CD8-positive, alpha-beta memory T cell (primary cell): ENCODE measurements at regions not wholly inside any gene's neighbourhood (a gene's known extent, or its start where the extent isn't known, plus 50 kb on each side); places are given as distances from the start of the nearest gene placed in this dataset.

Source experiments
- CTCF ChIA-PET: fragments of 350-600 bp; sonication (Branson Sonifier 250); formaldehyde crosslinking; loops from one replicate; lab custom pipeline; 2021; ENCODE audit warnings: antibody characterized with exemption; lab: Charles Lee
- POLR2A ChIA-PET: fragments of 350-600 bp; sonication (Branson Sonifier 250); formaldehyde crosslinking; loops from one replicate; lab custom pipeline; 2021; ENCODE audit warnings: antibody characterized with exemption; lab: Charles Lee
- DNase-seq, 5 donors: peaks; one replicate each; pipeline versions ENCODE4 v3.0.0 to v3.0.0-alpha.2; 2020 to 2022; ENCODE audit warnings: mixed read lengths in 1 of 5
- H3K27ac ChIP-seq: one replicate; pipeline ENCODE4 v1.7.0; 2013; ENCODE audit warnings: low read depth, mild to moderate bottlenecking, low read length, moderate library complexity
- H3K27me3 ChIP-seq: 2 replicates; pipeline ENCODE4 v1.7.0; 2013; ENCODE audit warnings: low read length, mild to moderate bottlenecking; ENCODE audit not compliant: insufficient read depth, poor library complexity, severe bottlenecking
- H3K36me3 ChIP-seq: 2 replicates; pipeline ENCODE4 v1.7.0; 2013; ENCODE audit warnings: mild to moderate bottlenecking, low read length, moderate library complexity; ENCODE audit not compliant: insufficient read depth
- H3K4me1 ChIP-seq: 2 replicates; pipeline ENCODE4 v1.7.0; 2013; ENCODE audit warnings: mild to moderate bottlenecking, low read length, moderate library complexity; ENCODE audit not compliant: insufficient read depth
- H3K4me3 ChIP-seq: 2 replicates; pipeline ENCODE4 v1.7.0; 2013; ENCODE audit warnings: mild to moderate bottlenecking, low read length
- H3K9me3 ChIP-seq: 2 replicates; pipeline ENCODE4 v1.7.0; 2013; ENCODE audit warnings: mild to moderate bottlenecking, low read length
- H3K27ac Mint-ChIP-seq, 8 donors: one replicate each; pipeline ENCODE4 v1.8.0; 2020 to 2021; ENCODE audit warnings: mixed read lengths in 8 of 8, mild to moderate bottlenecking in 6 of 8, inconsistent platforms in 3 of 8, moderate library complexity in 3 of 8
- H3K27me3 Mint-ChIP-seq, 2 donors: one replicate each; pipeline ENCODE4 v1.8.0; 2020 to 2021; ENCODE audit warnings: mixed read lengths in 2 of 2, mild to moderate bottlenecking in 1 of 2, moderate library complexity in 1 of 2
- H3K36me3 Mint-ChIP-seq, 3 donors: one replicate each; pipeline ENCODE4 v1.8.0; 2020 to 2021; ENCODE audit warnings: mixed read lengths in 3 of 3, inconsistent platforms in 1 of 3, mild to moderate bottlenecking in 1 of 3
- H3K4me1 Mint-ChIP-seq, 3 donors: one replicate each; pipeline ENCODE4 v1.8.0; 2020 to 2021; ENCODE audit warnings: mixed read lengths in 3 of 3, inconsistent platforms in 1 of 3, mild to moderate bottlenecking in 1 of 3
- H3K4me3 Mint-ChIP-seq, 7 donors: one replicate each; pipeline ENCODE4 v1.8.0; 2020 to 2021; ENCODE audit warnings: mixed read lengths in 7 of 7, mild to moderate bottlenecking in 6 of 7, moderate library complexity in 4 of 7, inconsistent platforms in 2 of 7
- H3K9me3 Mint-ChIP-seq, 5 donors: one replicate each; pipeline ENCODE4 v1.8.0; 2020 to 2022; ENCODE audit warnings: mixed read lengths in 5 of 5, mild to moderate bottlenecking in 3 of 5, moderate library complexity in 2 of 5, inconsistent platforms in 1 of 5

DNA sequence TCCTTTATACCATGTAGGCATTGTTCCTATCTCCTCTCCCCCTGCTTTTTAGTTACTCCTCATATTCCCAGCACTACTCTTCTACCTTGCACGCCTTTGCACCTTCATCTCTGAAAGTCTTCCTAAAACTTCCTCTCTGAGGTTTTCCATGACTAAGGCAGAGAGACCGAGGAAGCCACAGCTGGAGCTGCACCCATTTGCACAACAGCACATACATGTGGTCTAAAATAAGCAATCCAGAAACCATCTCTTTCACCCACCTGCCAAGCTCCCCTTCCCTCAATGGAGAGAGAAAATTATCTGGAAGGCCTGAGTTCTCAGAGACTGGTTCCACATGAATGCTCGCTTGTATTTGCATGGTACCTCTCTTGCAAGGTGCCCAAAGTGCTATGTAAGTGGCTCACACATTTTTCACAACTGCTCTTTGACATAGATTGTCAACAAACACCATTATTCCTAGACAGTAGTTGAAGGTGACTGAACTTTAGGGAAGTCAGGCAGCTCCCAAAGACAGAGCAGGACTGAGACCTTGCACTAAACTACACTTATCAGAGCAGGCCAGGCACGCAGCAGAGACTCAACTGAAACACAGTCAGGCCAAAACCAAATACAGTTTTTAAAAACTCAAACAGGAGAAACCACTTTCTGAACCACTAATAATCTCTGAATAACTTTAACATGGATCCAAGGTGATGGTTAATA, 313.2 kb downstream of the TFAP2A start:
- Histone ChIP-seq H3K27me3 (no peaks in the 10 kb centered on the region), H3K4me3 (no peak overlapping the region), H3K9me3 (no peaks in the 10 kb centered on the region), H3K4me1 (no peaks in the 10 kb centered on the region), H3K36me3 (no peaks in the 10 kb centered on the region), H3K27ac (no peak overlapping the region)
- ChIA-PET POLR2A (no interaction called here), CTCF (no interaction called here)
- Mint-ChIP-seq H3K4me1 (no peaks in the 10 kb centered on the region), H3K9me3 (peaks cover 0 to 3% (median 0%) of the 10 kb centered on the region in 5 donors), H3K27me3 (peaks cover 0 to 3% of the 10 kb centered on the region in 2 donors), H3K27ac (no peak overlapping the region), H3K36me3 (no peaks in the 10 kb centered on the region), H3K4me3 (no peak overlapping the region)
- DNase-seq, result no peak

DNA sequence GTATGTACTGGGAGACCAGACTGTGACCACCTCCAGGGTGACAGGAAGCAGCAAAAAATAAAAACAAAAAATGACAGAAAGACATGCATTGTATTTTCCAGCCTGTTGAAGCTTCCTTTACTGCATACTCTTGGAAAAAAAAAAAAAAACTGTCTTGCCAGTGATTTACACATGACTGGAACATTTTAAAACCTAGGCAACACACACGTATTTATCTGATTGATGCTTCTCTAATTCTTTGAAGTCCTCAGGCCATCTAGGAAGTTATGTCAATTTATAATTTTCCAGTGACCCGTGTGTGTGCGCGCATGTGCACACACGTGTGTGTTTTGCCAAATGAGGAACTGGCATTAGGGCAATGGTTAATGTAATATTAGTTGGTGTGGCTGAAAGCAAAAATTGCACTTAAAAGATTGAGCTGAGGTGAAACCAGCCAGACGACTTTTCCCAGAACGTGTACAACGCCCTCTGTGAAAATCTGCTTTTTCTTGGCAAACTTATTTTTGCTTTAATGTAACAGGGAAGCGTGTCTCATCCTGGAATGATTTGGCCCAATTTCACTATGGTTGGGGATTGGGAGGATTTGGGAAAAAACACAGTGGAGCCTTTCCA, 315.2 kb downstream of the TFAP2A start:
- no peak for DNase-seq
- Histone ChIP-seq H3K4me1 (no peaks in the 10 kb centered on the region), H3K9me3 (no peaks in the 10 kb centered on the region), H3K4me3 (no peak overlapping the region), H3K27ac (no peak overlapping the region), H3K27me3 (no peaks in the 10 kb centered on the region), H3K36me3 (no peaks in the 10 kb centered on the region)
- CTCF ChIA-PET, result no interaction called here
- Mint-ChIP-seq H3K4me1 (no peaks in the 10 kb centered on the region), H3K27me3 (peaks cover 0 to 5% of the 10 kb centered on the region in 2 donors), H3K36me3 (no peaks in the 10 kb centered on the region), H3K9me3 (peaks cover 0 to 8% (median 2%) of the 10 kb centered on the region in 5 donors), H3K27ac (no peak overlapping the region), H3K4me3 (no peak overlapping the region)
- POLR2A ChIA-PET, result no interaction called here

DNA sequence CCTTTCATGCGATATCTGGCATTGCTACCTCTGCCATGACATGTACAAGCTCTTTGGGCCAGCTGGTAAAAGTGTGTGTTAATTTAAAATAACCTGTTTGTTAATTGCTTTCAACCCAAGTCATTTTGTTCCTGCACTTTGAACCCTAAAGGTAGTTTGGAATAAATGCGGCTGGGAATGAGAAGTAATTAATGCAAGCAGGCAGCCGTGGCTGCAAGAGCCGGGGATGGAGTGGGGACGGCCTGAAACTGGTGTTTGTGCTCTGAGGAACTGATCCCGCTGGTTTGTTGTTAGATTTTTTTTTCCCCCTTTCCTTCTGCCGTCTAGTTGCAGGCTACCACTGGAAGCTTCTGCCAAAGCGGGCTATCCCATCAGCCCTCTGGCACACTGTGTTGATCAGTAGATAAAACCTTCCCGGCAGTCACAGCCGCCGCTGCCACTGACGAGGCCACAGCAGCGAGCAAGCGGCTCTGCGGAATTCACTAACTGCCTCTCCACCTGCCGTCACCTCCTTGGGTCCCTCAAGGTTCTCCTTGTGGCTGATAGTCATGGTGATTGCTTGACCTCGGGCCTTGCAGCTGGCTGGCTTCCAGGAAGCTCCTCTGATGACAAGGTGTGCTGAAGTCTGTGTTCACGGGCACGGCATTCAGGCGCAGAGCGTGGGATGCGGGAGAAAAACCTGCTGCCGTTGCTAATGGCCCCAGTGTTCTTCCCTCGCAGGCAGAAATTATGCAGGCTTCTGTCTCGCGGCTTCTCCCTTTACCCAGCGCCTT, 315.9 kb downstream of the TFAP2A start:
- no peaks in the 10 kb centered on the region for H3K4me1 Mint-ChIP-seq
- peaks cover 0 to 5% of the 10 kb centered on the region in 2 donors for H3K27me3 Mint-ChIP-seq
- no peak overlapping the region for H3K27ac Mint-ChIP-seq
- no peaks in the 10 kb centered on the region for H3K9me3 ChIP-seq
- peaks cover 4 to 14% (median 5%) of the 10 kb centered on the region in 5 donors for H3K9me3 Mint-ChIP-seq
- DNase-seq, result no peak
- no peak overlapping the region for H3K4me3 ChIP-seq
- H3K4me3 Mint-ChIP-seq, result no peak overlapping the region
- no peak overlapping the region for H3K27ac ChIP-seq
- CTCF ChIA-PET, result no interaction called here
- no peaks in the 10 kb centered on the region for H3K4me1 ChIP-seq
- no peaks in the 10 kb centered on the region for H3K27me3 ChIP-seq
- POLR2A ChIA-PET, result no interaction called here
- H3K36me3 Mint-ChIP-seq, result no peaks in the 10 kb centered on the region
- H3K36me3 ChIP-seq, result no peaks in the 10 kb centered on the region

DNA sequence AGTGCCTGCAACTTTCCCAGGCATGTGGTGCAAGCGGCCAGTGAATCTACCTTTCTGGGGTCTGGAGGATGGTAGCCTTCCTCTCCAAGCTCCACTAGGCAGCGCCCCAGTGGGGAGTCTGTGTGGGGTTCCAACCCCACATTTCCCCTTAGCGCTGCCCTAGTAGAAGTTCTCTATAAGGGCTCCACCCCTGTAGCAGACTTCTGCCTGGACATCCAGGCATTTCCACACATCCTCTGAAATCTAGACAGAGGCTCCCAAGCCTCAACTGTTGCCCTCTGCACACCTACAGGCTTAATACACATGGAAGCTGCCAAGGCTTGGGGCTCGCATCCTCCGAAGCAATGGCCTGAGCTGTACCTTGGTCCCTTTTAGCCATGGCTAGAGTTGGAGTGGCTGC, 321.6 kb downstream of the TFAP2A start:
- DNase-seq, result no peak
- Histone ChIP-seq H3K9me3 (no peaks in the 10 kb centered on the region), H3K4me1 (no peaks in the 10 kb centered on the region), H3K27me3 (no peaks in the 10 kb centered on the region), H3K4me3 (no peak overlapping the region), H3K36me3 (no peaks in the 10 kb centered on the region), H3K27ac (no peak overlapping the region)
- no peak overlapping the region for H3K4me3 Mint-ChIP-seq
- ChIA-PET POLR2A (no interaction called here), CTCF (no interaction called here)
- peaks cover 6 to 18% (median 16%) of the 10 kb centered on the region in 5 donors for H3K9me3 Mint-ChIP-seq
- peaks cover 0 to 2% of the 10 kb centered on the region in 2 donors for H3K27me3 Mint-ChIP-seq
- H3K36me3 Mint-ChIP-seq, result no peaks in the 10 kb centered on the region
- H3K4me1 Mint-ChIP-seq, result no peaks in the 10 kb centered on the region
- H3K27ac Mint-ChIP-seq, result no peak overlapping the region

DNA sequence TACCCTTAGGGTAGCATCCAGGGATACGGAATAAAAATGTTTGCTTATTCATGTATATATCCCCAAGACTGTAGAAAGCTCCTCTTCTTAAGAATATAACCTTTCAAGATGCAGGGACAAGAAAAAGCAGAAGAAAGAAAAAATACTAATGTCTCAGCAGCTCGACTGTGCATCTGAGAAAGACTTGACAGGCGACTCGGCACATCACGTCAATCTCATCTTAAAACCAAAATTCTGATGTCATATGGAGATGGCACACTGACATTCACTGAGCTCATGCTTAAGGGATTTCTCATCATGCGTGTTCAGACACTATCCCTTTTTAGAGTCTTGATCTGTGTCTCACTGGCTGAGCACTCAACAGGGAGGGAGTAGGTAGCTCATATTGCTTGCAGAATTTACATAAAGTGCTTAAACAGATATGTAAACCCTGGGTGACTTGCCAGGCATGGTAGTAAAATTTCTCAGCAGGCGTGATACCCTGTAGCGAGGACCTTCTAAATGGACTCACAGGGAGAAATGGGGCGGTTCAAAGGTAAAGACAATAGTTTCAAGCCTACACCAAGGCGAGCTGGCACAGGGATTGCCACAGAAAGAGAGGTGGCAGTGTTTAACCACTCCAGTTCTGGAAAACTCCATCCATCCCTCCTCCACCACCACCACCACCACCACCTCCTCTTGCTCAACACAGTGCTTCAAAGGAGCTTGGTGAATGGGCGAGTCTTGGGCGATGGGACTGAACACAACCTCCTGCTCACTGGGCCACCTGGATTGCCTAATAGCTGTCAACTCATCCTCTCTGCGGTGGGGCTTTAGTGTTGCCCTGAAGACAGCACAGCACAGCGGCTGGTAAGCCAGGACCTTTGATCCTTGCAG, 330.5 kb downstream of the TFAP2A start:
- POLR2A ChIA-PET, result no interaction called here
- no peaks in the 10 kb centered on the region for H3K36me3 Mint-ChIP-seq
- CTCF ChIA-PET, result no interaction called here
- no peaks in the 10 kb centered on the region for H3K4me1 Mint-ChIP-seq
- Histone ChIP-seq H3K9me3 (no peaks in the 10 kb centered on the region), H3K4me3 (no peak overlapping the region), H3K4me1 (no peaks in the 10 kb centered on the region), H3K27ac (no peak overlapping the region), H3K36me3 (no peaks in the 10 kb centered on the region), H3K27me3 (no peaks in the 10 kb centered on the region)
- no peak overlapping the region for H3K4me3 Mint-ChIP-seq
- H3K9me3 Mint-ChIP-seq, result no peaks in the 10 kb centered on the region
- no peaks in the 10 kb centered on the region for H3K27me3 Mint-ChIP-seq
- no peak overlapping the region for H3K27ac Mint-ChIP-seq
- no peak for DNase-seq

DNA sequence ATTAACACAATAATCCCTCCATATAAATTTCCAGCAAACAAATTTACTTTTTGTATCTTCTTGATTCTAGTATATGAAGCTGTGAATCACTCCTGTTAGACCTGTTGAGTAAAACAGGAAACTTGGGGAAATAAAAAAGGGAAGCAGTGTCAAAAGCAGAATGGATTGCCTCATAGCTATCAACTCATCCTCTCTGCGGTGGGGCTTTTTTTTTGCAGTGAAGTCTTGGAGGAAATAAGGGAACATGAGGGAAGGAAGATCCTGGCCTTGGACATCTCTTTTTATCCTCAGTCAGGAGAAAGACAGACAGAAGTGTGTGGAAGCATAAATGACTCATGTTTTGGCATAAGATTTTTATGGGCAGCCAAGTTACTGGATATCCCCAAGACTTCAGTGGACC, 332.5 kb downstream of the TFAP2A start:
- no peaks in the 10 kb centered on the region for H3K27me3 Mint-ChIP-seq
- DNase-seq, result no peak
- H3K27ac Mint-ChIP-seq, result no peak overlapping the region
- Histone ChIP-seq H3K4me3 (no peak overlapping the region), H3K27me3 (no peaks in the 10 kb centered on the region), H3K4me1 (no peaks in the 10 kb centered on the region), H3K27ac (no peak overlapping the region), H3K36me3 (no peaks in the 10 kb centered on the region), H3K9me3 (no peaks in the 10 kb centered on the region)
- H3K4me1 Mint-ChIP-seq, result no peaks in the 10 kb centered on the region
- H3K36me3 Mint-ChIP-seq, result no peaks in the 10 kb centered on the region
- no peak overlapping the region for H3K4me3 Mint-ChIP-seq
- POLR2A ChIA-PET, result no interaction called here
- H3K9me3 Mint-ChIP-seq, result no peaks in the 10 kb centered on the region
- CTCF ChIA-PET, result no interaction called here

DNA sequence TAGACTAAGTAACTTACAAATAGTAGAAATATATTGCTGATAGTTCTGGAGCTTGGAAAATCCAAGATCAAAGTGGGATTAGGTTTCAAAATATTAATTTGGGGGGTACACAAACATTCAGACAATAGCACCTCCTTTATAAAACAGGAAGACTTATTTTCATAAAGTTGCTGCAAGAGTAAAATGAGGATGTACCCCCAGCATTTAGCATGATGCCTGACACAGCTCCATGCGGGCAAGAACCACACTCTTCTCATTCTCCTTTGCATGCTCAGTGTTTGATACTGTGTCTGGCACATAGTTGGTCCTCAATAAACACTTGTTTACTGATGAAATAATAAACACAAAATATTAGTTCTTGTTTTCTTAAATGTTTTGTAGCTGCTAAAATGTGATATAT, 332.9 kb downstream of the TFAP2A start:
- H3K27ac Mint-ChIP-seq, result no peak overlapping the region
- no peaks in the 10 kb centered on the region for H3K9me3 Mint-ChIP-seq
- no peaks in the 10 kb centered on the region for H3K36me3 Mint-ChIP-seq
- Histone ChIP-seq H3K36me3 (no peaks in the 10 kb centered on the region), H3K4me3 (no peak overlapping the region), H3K9me3 (no peaks in the 10 kb centered on the region), H3K27ac (no peak overlapping the region), H3K4me1 (no peaks in the 10 kb centered on the region), H3K27me3 (no peaks in the 10 kb centered on the region)
- DNase-seq, result no peak
- CTCF ChIA-PET, result no interaction called here
- no peaks in the 10 kb centered on the region for H3K4me1 Mint-ChIP-seq
- H3K27me3 Mint-ChIP-seq, result no peaks in the 10 kb centered on the region
- POLR2A ChIA-PET, result no interaction called here
- H3K4me3 Mint-ChIP-seq, result no peak overlapping the region
